Activated B cell treated with CpG ODN at 0.5 μM for 24 hours (primary cell): ENCODE measurements at regions not wholly inside any gene's neighbourhood (a gene's known extent, or its start where the extent isn't known, plus 50 kb on each side); places are given as distances from the start of the nearest gene placed in this dataset.

Experiments
- ATAC-seq: fragments of 200-7000 bp; cut with Tn5 transposase; one replicate; pipeline ENCODE4 v1.10.0; 2021; ENCODE audit warnings: low read depth, mild to moderate bottlenecking, moderate library complexity
- CTCF ChIA-PET: fragments of 350-600 bp; sonication (Branson Sonifier 250); formaldehyde crosslinking; loops from one replicate; lab custom pipeline; 2021; ENCODE audit warnings: antibody characterized with exemption; lab: Charles Lee
- POLR2A ChIA-PET: fragments of 350-600 bp; sonication (Branson Sonifier 250); formaldehyde crosslinking; loops from one replicate; lab custom pipeline; 2021; ENCODE audit warnings: antibody characterized with exemption; lab: Charles Lee
- DNase-seq: peaks from one replicate; pipeline ENCODE4 v3.0.0; 2022
- H3K27ac Mint-ChIP-seq: one replicate; pipeline ENCODE4 v1.8.0; 2020; ENCODE audit warnings: mixed read lengths
- H3K27me3 Mint-ChIP-seq: one replicate; pipeline ENCODE4 v1.8.0; 2021; ENCODE audit warnings: mixed read lengths
- H3K36me3 Mint-ChIP-seq: one replicate; pipeline ENCODE4 v1.8.0; 2021; ENCODE audit warnings: low read depth, mixed read lengths
- H3K4me1 Mint-ChIP-seq: one replicate; pipeline ENCODE4 v1.8.0; 2021; ENCODE audit warnings: mixed read lengths
- H3K4me3 Mint-ChIP-seq: one replicate; pipeline ENCODE4 v1.8.0; 2020; ENCODE audit warnings: mild to moderate bottlenecking, mixed read lengths
- H3K9me3 Mint-ChIP-seq: one replicate; pipeline ENCODE4 v1.8.0; 2020; ENCODE audit warnings: mixed read lengths
- intact Hi-C: fragments of 100-400 bp; cut with micrococcal nuclease; formaldehyde crosslinking; loops from one replicate; pipeline ENCODE4 v1.15.1; 2024
- TF ChIP-seq, protein P1 (sequence below): fragments of 200-600 bp; IDR thresholded peaks from one replicate; pipeline ENCODE4 v1.8.0; 2022; ENCODE audit warnings: antibody characterized with exemption, mild to moderate bottlenecking

DNA sequence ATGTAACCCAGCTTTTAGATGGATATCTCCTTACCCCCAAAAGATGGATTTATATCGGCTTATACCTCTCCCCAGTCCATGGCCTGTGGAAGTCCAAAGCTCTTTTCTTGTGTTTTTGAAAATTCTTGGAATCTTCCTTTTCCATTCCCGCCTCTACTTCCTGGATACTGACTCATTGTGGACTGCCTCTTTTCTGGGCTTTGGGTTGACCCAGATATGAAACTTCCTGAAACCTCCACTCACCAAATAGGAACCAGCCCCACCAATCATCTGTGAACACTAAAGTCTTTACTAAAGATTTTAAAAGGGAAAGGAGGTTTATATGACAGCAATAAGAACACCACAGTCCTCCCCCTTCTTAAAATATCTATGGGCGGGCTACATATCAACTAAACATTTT is 163.4 kb upstream of the SYN3 start:
- no peak for DNase-seq
- Mint-ChIP-seq H3K27ac (no peak overlapping the region), H3K9me3 (no peaks in the 10 kb centered on the region), H3K27me3 (no peaks in the 10 kb centered on the region), H3K4me1 (peaks cover 5% of the 10 kb centered on the region), H3K36me3 (no peaks in the 10 kb centered on the region), H3K4me3 (no peak overlapping the region)
- CTCF ChIA-PET = interaction anchor here (0.7 kb wide), 1 partner anchor 12 kb away, joined by 4 read pairs; no protein-coding TSS in a partner anchor
- POLR2A ChIA-PET = no interaction called here
- intact Hi-C loops = no loop called here
- no peak for ATAC-seq
- TF ChIP-seq, protein P1, sequence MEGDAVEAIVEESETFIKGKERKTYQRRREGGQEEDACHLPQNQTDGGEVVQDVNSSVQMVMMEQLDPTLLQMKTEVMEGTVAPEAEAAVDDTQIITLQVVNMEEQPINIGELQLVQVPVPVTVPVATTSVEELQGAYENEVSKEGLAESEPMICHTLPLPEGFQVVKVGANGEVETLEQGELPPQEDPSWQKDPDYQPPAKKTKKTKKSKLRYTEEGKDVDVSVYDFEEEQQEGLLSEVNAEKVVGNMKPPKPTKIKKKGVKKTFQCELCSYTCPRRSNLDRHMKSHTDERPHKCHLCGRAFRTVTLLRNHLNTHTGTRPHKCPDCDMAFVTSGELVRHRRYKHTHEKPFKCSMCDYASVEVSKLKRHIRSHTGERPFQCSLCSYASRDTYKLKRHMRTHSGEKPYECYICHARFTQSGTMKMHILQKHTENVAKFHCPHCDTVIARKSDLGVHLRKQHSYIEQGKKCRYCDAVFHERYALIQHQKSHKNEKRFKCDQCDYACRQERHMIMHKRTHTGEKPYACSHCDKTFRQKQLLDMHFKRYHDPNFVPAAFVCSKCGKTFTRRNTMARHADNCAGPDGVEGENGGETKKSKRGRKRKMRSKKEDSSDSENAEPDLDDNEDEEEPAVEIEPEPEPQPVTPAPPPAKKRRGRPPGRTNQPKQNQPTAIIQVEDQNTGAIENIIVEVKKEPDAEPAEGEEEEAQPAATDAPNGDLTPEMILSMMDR = no peak

DNA sequence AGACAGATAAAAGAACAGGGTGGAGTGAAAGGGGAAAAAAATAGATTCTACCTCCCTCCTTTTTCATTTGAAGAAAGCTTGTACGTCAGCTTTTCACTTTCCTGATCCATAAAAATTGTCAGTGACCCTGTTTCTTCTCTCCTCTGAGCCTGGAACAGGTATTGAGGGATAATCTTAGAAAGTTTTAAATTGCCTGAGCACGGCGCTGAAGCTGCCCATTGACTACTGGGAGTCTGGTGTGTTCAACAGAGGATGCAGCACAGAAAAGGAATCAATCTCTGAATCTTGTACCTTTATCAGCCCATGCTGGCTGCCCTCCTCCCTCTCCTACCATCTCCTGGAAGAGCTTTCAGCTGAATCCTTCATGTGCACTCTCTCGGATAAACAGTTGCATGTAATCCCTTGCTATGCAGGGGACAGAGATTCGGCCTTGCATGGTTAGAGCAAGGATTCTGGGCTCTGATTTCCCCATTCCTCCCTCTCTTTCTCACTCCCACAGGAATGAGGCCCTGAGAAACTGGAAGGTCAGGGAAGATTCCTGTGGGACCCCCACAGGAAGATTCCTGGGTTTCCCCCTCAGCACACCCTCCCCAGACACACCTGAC is 162.4 kb upstream of the SYN3 start:
- ChIA-PET CTCF (interaction anchor here (0.7 to 0.8 kb wide), 2 partner anchors 11 kb away, joined by 4 to 5 read pairs; no protein-coding TSS in a partner anchor), POLR2A (no interaction called here)
- Mint-ChIP-seq H3K27me3 (no peaks in the 10 kb centered on the region), H3K27ac (no peak overlapping the region), H3K4me1 (peaks cover 5% of the 10 kb centered on the region), H3K36me3 (no peaks in the 10 kb centered on the region), H3K9me3 (no peaks in the 10 kb centered on the region), H3K4me3 (no peak overlapping the region)
- DNase-seq = no peak
- TF ChIP-seq, protein P1 = no peak
- intact Hi-C loops = no loop called here
- ATAC-seq = no peak

DNA sequence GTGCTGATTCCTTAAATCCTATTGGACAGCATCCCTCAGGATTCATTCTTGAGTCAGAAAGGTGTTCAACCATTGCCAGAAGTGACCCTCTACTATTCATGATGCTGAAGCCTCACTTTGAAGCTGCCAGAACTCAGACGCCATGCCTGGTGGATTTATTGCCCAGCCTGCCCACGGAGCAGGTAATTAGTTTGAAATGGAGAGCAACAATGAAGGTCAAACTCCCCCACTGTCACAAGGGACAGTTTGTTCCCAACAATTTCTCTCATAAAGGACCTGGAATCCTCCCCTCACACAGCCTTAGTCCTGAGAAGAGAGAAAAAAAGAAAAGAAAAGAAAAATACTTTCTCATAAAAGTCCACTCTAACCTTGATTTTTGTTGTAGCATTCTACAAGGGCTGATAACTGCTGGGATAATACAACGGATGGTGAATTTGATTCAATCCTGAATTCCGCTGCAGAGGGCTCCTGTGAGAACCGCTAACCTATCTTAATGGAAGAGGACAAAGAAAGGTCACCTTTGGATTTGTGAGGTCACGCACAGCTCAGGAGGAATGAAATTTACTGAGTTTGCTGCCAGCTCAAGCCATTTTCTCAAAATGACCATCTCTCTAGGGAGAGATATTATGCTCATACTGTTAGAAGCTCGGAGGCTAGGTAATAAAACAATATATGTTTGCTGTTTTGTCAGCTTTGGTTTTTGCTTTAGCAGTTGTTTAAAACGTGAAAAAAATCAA is 161.6 kb upstream of the SYN3 start:
- Mint-ChIP-seq H3K27me3 (no peaks in the 10 kb centered on the region), H3K27ac (no peak overlapping the region), H3K4me3 (no peak overlapping the region), H3K9me3 (no peaks in the 10 kb centered on the region), H3K4me1 (peaks cover 5% of the 10 kb centered on the region), H3K36me3 (no peaks in the 10 kb centered on the region)
- TF ChIP-seq, protein P1 = no peak
- intact Hi-C loops = no loop called here
- ChIA-PET POLR2A (no interaction called here), CTCF (interaction anchor here (0.8 kb wide), 1 partner anchor 10 kb away, joined by 5 read pairs; no protein-coding TSS in a partner anchor)
- no peak for DNase-seq
- ATAC-seq = no peak

DNA sequence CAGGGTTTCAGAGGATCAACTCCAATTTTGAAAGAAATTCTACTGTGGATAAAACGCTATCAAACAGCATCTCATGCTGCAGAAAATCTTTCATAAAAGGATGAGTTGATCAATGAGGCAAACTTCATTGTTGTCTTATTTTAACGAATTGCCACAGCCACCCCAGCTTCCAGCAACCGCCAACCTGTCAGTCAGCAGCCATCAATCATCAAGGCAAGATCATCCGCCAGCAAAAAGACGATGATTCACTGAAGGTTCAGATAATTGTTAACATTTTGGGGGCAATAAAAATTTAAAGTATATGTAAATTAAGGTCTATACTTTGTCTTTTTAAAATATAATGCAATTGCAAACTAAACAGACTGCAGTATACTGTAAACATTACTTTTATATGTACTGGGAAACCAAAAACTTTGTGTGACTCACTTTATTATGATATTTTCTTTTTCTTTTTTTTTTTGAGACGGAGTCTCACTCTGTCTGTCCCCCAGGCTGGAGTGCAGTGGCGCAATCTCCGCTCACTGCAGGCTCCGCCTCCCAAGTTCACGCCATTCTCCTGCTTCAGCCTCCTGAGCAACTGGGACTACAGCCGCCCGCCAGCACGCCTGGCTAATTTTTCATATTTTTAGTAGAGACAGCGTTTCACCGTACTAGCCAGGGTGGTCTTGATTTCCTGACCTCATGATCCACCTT is 155.3 kb upstream of the SYN3 start:
- DNase-seq (no peak), ATAC-seq (no peak)
- Mint-ChIP-seq H3K9me3 (no peaks in the 10 kb centered on the region), H3K36me3 (no peaks in the 10 kb centered on the region), H3K27ac (no peak overlapping the region), H3K4me1 (peaks cover 14% of the 10 kb centered on the region), H3K4me3 (no peak overlapping the region), H3K27me3 (no peaks in the 10 kb centered on the region)
- intact Hi-C loops = no loop called here
- TF ChIP-seq, protein P1 = no peak
- ChIA-PET CTCF (interaction anchor here (2.7 to 3.3 kb wide), 2 partner anchors 10 to 195 kb away, joined by 10 to 16 read pairs; no protein-coding TSS in a partner anchor), POLR2A (no interaction called here)
